NCI-H146 (cell line): ENCODE measurements at regions not wholly inside any gene's neighbourhood (a gene's known extent, or its start where the extent isn't known, plus 50 kb on each side); places are given as distances from the start of the nearest gene placed in this dataset.
A peak's percentile ranks its signal among the peaks of the same experiment; 100 is the strongest.
"Not testable (repeated sequence)": the region's sequence is repeated elsewhere in the genome, so short reads cannot be mapped to it uniquely, and the experiment has no call there.

Experiments
- DNase-seq: peaks from one replicate; lab custom pipeline; 2025; lab: John Stamatoyannopoulos, UW

DNA sequence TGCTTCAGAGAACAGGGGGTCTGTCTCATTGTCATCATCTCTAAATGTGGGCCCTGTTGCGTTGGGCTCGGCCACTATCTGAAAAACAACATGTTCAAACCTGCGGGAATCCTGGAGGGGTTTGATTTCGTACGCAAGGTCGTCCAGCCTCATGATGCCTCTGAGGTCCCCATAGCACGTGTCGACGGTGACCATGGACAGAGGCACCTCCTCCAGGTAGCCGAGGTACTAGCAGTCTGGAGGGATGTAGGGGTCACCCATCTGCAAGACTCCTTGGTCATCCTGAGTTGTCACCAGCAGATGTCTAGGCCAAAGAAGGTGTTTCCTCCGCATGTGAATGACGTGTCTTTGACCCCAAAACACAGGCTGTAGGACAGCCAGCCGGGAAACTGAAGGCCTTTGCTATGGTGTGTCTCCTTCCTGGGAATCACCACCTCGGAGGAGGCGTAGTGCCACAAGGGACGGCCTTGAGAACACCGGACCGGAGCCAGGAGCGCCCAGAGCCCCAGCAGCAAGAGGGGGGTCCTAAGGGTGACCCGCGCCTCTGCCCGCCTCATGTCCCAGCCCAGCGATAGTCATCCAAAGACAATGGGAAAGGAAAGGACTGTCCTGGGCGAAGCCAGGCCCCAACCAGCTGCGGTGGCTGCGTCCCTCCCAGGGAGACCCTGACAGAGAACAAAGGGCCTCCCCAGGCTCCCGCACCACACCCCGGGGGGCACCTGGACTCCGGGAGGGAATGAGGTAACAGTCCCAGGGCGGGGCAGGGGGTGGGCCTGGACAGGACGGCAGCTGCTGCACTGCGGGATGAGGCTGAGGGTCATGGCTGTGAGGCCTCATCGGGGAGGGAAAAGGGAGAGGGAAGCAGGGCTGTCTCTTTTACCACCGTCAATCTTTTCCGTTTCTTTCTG, 445.5 kb downstream of the TMEM121 start:
- peak; percentile 17 for DNase-seq

DNA sequence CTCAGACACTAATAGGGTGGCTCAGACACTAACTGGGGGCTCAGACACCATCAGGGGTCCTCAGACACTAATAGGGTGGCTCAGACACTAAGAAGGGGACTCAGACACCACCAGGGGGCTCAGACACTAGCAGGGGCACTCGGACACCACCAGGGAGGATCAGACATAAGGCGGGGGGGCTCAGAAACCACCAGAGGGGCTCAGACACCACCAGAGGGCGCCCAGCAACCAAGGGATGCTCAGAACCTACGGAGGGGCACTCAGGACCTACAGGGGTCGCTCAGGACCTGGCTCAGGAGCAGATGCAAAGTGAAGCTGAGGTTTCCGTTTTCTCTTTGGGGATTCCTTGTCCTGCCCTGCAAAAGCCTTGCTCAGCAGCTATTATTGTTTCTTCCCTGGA, 448.5 kb downstream of the TMEM121 start:
- DNase-seq, result no peak

DNA sequence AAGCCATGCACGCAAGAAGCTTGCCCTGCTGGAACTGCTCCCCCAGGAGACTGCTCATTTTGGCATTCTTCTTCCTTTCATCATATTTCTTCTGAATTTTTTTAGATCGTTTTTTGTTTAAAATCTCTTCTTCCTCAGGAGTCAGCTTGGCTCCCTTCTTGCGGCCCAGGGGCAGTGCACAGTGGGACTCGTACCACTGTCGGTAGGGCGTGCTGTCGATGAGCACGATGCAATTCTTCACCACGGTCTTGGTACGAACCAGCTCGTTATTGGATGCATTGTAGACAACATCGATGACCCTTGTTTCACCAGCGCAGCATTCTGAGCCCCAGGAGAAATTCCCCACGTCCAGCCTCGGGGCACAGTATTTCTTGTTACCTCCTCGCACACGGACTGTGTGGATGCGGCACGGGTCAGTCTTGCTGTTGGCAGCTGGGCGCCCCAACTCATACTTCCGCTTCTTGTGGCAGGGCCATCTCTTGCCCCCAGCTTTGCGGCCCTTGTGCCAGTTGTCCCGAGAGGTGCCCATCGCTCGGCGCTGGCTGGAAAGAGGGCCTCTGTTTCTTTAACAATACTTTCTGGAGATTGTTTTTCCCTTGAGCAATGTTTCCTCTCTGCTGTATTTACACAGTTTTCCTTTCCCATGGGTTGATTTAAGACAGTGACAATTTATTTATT, 452.4 kb downstream of the TMEM121 start:
- no peak for DNase-seq

GRCh38 chr14:105979446-105979845, 453.1 kb downstream of the TMEM121 start:
- no peak for DNase-seq

- DNase-seq, result no peak
These were observed 453.8 kb downstream of the TMEM121 start for GRCh38 chr14:105980224-105980623.

GRCh38 chr14:105981517-105982302, 455.3 kb downstream of the TMEM121 start:
- not testable (repeated sequence) for DNase-seq

DNA sequence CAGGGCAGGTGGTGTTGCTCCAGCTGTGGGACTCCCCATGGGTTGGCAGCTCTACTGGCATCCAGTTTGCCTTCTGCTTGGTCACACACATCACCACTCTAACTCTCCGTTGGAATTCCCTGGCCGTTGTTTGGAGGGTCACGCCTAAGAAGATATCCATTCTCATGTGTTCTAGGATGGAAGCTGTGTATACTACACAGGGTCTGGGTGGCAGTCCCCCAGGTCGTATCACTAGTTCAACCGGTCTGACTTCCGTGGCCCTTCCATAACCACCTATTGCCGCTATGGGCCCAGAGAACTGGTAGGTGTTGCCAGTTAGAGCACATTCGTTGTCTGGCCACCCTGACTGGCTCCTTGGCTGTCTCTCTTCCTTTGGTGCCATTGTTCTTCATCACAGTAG, 456.3 kb downstream of the TMEM121 start:
- no peak for DNase-seq

DNA sequence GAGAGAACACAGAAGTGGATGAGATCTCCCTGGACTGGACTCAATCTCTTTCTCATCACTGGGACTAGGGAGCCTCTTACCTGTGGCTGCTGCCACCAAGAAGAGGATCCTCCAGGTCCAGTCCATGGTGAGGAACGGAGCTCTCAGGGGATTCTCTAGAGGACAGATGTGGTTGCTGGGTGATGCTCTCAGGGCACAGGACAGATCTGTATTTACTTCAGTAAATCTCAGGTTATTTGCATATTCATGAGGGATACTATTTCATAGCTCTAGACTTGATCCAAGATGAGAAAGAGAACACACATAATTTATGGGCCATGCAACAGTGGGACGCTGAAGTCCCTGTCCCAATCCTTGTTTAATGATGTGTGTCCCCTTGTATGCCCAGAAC, 460.5 kb downstream of the TMEM121 start:
- DNase-seq, result no peak

GRCh38 chr14:105987563-105987962, 461.2 kb downstream of the TMEM121 start:
- DNase-seq, result no peak

DNA sequence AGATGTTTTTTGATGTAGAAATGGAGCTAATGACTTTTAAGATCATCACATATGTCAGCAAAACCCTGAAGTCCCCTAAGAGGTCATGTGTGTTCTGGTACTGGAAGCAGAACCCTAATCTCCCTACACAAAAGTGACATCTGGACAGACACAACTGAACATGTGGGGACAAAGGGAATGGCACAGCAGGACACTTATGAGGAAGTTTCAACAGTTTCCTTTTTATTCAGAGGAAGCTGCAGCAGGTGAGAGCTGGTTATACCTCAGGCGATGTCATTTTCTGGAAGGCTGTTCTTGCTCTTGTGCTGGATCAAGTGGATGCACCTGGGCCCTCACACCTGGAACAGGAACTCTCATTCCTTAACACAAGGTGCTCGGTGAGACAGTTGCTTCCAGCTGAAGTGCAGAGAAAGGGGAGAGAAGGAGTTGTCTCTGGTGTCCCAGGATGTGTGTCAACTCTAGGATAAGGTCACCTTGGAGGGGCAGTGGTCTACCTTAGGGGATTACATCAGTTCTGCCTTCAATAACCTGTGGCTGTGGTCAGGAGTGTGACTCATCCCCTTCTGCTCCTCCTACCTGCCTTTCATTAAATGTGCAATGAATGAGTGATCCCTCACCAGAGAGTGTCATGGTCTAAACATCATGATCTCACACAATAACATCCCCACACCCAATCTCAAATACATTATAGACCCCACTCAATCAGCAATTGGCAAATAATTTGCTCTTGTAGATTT, 463.4 kb downstream of the TMEM121 start:
- DNase-seq, result no peak

DNA sequence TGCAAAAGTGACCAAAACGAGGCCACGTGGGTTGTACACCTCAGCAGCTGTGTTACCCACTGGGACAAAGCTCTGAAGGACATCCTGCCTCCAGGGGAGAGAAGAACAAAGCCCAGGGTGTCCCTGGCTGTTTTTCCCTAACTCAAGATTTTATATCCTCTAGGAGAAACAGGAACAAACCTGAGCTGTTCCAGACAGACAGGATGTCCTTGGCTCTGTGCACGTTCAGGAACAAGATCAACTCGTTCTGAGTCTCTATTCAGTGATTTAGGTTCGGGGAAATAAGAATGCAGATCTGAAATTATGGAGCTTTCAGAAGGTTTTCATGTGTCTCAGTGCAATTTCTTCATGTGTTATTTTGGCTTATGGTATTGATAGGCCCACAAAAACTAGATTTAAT, 465.3 kb downstream of the TMEM121 start:
- DNase-seq, result not testable (repeated sequence)

DNA sequence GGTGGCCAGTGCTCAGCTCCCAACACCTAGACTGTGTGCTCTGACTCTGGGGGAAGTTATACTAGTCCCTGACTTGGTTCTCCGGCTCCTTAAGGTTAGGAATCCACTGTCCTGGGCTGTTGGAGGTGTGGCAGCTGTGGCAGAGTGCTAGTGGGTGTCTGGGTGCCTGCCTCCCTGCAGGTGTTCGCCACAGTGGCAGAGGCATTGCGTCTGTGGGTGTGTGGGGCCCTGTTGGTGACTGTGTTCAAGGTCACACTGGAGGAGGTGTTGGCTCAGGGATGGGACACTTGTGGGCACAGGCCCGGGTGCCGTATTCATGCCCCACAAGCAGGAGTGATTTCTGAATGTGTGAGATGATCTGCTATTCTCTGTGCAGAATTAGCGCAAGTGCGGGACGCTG, 467.4 kb downstream of the TMEM121 start:
- no peak for DNase-seq

- DNase-seq, result not testable (repeated sequence)
These were observed 468.8 kb downstream of the TMEM121 start for GRCh38 chr14:105995011-105995710.

DNA sequence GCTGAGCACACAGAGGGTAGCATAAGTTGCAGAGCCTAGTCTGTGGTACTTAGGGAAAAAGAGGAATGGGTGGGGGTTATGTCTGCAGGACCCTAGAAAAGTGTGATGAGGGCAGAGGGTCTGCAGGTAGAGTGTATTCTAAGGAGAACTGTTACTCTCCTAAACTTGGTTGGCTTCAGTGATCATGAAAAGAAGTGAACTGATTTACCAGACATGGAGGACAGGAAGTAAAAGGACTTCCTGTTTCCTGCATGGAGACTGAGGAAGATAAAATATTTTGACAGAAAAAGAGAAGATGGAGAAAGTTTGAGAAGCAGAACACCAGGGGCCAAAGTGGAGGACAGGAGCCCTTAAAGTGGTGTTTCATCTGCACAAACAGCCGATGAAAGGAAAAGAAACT, 472.2 kb downstream of the TMEM121 start:
- DNase-seq, result not testable (repeated sequence)

DNA sequence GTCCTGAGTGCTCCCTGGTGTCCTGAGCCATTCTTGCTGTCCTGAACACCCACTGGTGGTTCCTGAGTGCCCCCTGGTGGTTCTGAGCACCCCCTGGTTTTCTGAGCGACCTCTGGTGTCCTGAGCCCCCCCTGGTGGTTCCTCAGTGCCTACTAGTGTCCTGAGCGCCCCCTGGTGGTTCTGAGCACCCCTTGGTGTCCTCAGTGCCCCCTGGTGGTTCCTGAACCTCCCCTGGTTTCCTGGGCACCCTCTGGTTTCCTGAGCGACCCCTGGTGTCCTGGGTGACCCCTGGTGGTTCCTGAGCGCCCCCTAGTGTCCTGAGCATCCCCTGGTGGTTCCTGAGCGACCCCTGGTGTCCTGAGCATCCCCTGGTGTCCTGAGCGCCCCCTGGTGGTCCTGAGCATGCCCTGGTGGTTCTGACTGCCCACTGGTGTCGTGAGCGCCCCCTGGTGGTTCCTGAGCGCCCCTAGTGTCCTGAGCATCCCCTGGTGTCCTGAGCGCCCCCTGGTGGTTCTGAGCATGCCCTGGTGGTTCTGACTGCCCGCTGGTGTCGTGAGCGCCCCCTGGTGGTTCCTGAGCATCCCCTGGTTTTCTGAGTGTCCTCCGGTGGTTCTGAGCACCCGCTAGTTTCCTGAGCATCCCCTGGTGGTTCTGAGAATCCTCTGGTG, 473.1 kb downstream of the TMEM121 start:
- peak; percentile 90 for DNase-seq

DNA sequence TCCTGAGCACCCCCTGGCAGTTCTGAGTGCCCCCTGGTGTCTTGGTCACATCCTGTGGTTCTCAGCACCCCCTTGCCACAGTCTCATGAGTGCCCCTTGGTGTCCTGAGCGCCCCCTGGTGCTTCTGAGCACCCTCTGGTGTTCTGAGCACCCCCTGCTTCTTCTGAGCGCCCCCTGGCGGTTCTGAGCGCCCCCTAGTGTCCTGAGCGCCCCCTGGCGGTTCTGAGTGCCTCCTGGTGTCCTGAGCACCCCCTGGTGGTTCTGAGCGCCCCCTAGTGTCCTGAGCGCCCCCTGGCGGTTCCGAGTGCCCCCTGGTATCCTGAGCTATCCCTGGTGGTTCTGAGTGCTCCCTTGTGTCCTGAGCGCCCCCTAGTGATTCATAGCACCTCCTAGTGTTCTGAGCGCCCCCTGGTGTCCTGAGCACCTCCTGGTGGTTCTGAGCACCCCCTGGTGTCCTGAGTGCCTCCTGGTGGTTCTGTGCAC, 473.7 kb downstream of the TMEM121 start:
- not testable (repeated sequence) for DNase-seq

DNA sequence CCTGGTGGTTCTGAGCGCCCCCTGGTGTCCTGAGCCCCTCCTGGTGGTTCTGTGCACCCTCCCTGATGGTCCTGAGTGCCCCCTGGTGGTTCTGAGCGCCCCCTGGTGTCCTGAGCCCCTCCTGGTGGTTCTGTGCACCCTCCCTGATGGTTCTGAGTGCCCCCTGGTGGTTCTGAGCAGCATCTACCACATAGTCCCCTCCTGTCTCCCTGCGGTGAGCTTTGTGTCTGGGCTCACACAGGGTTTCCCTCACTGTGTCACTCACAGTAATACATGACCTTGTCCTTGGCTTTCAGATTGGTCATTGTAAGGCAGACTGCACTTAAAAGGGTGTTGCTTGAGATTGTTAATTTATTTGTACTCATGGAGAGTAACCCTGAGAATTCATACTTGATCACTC, 474.9 kb downstream of the TMEM121 start:
- DNase-seq, result not testable (repeated sequence)

- DNase-seq, result no peak
These were observed 477.0 kb downstream of the TMEM121 start for GRCh38 chr14:106003351-106003750.

GRCh38 chr14:106004937-106005795, 478.8 kb downstream of the TMEM121 start:
- not testable (repeated sequence) for DNase-seq
